Endothelial cell of umbilical vein (primary cell): ENCODE measurements at regions not wholly inside any gene's neighbourhood (a gene's known extent, or its start where the extent isn't known, plus 50 kb on each side); places are given as distances from the start of the nearest gene placed in this dataset.

ENCODE experiments used
- BruUV-seq: library from RNA; stranded (reverse); fragments of 400-500 nt; replicated peaks from 2 replicates; lab custom pipeline; 2021; lab: Mats Ljungman, UMichigan
- CTCF ChIA-PET: fragments of 300-600, 350-600 bp; sonication (Branson Sonifier 250); formaldehyde crosslinking; loops from one replicate; lab custom pipeline; 2021; ENCODE audit warnings: antibody characterized with exemption, inconsistent platforms; lab: Charles Lee
- POLR2A ChIA-PET: fragments of 300-600, 350-600 bp; sonication (Branson Sonifier 250); formaldehyde crosslinking; loops from one replicate; lab custom pipeline; 2021; ENCODE audit warnings: antibody characterized with exemption, inconsistent platforms; lab: Charles Lee
- DNase-seq: peaks from one replicate; pipeline ENCODE4 v3.0.0-alpha.2; 2011; ENCODE audit warnings: low read depth, low spot score
- FAIRE-seq: peaks from 2 replicates; lab custom pipeline; 2011; peaks lifted over from hg19 to GRCh38; lab: Jason Lieb, UNC
- H2AFZ ChIP-seq: 2 replicates; pipeline ENCODE4 v1.6.0; 2012; ENCODE audit warnings: low read depth, low read length, control low read depth, inconsistent platforms
- H3K27ac ChIP-seq: 2 replicates; pipeline ENCODE4 v1.5.1; 2011; ENCODE audit warnings: low read depth, mild to moderate bottlenecking, control low read depth, low read length, moderate library complexity; ENCODE audit not compliant: insufficient read depth
- H3K27me3 ChIP-seq, 2 experiments: 2 replicates each; pipeline versions ENCODE4 v1.6.0 to v1.6.1; 2011; ENCODE audit warnings: low read length in 2 of 2, mixed read lengths in 1 of 2; ENCODE audit not compliant: control insufficient read depth in 2 of 2, insufficient read depth in 2 of 2
- H3K36me3 ChIP-seq, 2 experiments: 2 replicates in 1 of 2; 3 replicates in 1 of 2; pipeline ENCODE4 v1.5.1; 2011; ENCODE audit warnings: low read length in 2 of 2, mild to moderate bottlenecking in 1 of 2, moderate library complexity in 1 of 2; ENCODE audit not compliant: control insufficient read depth in 2 of 2, insufficient read depth in 2 of 2; ENCODE audit errors: extremely low read depth in 1 of 2
- H3K4me1 ChIP-seq: 3 replicates; pipeline ENCODE4 v1.5.1; 2011; ENCODE audit warnings: mild to moderate bottlenecking, low read length; ENCODE audit not compliant: control insufficient read depth, insufficient read depth; ENCODE audit errors: extremely low read depth
- H3K4me2 ChIP-seq: 2 replicates; pipeline ENCODE4 v1.6.1; 2011; ENCODE audit warnings: low read length, control low read depth, mixed read lengths; ENCODE audit not compliant: insufficient read depth
- H3K4me3 ChIP-seq, 3 experiments: fragments of 200-600 bp in 1 of 3; sonication (generic), shearing (Covaris generic) in 1 of 3; replicated peaks in 1 of 3; 2 replicates each; pipeline ENCODE4 v1.5.1; 2011 to 2016; ENCODE audit warnings: control low read depth in 3 of 3, low read length in 3 of 3, mild to moderate bottlenecking in 2 of 3, inconsistent platforms in 1 of 3, low read depth in 1 of 3, moderate library complexity in 1 of 3; ENCODE audit not compliant: insufficient read depth in 1 of 3
- H3K79me2 ChIP-seq: 2 replicates; pipeline ENCODE4 v1.6.0; 2012; ENCODE audit warnings: low read length, inconsistent platforms; ENCODE audit not compliant: control insufficient read depth, insufficient read depth
- H3K9ac ChIP-seq: replicated peaks from 2 replicates; pipeline ENCODE3; 2011; ENCODE audit warnings: low read length, control low read depth; ENCODE audit not compliant: insufficient read depth; ENCODE audit errors: extremely low read depth
- H3K9me1 ChIP-seq: replicated peaks from 3 replicates; pipeline ENCODE4 v1.6.0; 2011; ENCODE audit warnings: mild to moderate bottlenecking, low read length; ENCODE audit not compliant: control insufficient read depth, insufficient read depth; ENCODE audit errors: extremely low read depth
- H3K9me3 ChIP-seq: replicated peaks from 2 replicates; pipeline ENCODE4 v1.5.1; 2012; ENCODE audit warnings: low read length, inconsistent platforms; ENCODE audit not compliant: control insufficient read depth, insufficient read depth
- H4K20me1 ChIP-seq: replicated peaks from 2 replicates; pipeline ENCODE3; 2011; ENCODE audit warnings: mild to moderate bottlenecking, low read length; ENCODE audit not compliant: control insufficient read depth, insufficient read depth; ENCODE audit errors: extremely low read depth
- CTCF ChIP-seq, 2 donors: IDR thresholded peaks; 1 replicate in 1 of 2; 2 replicates in 1 of 2; pipeline ENCODE4 v1.5.1; 2011; ENCODE audit warnings: low read length in 2 of 2, mild to moderate bottlenecking in 2 of 2, moderate library complexity in 2 of 2, control low read depth in 1 of 2, inconsistent platforms in 1 of 2, low read depth in 1 of 2; ENCODE audit not compliant: insufficient read depth in 1 of 2; ENCODE audit errors: extremely low read depth in 1 of 2
- EZH2 ChIP-seq: IDR thresholded peaks from 2 replicates; pipeline ENCODE4 v1.6.1; 2012; ENCODE audit warnings: borderline replicate concordance, low read depth, mild to moderate bottlenecking, moderate library complexity, low read length, inconsistent platforms; ENCODE audit not compliant: severe bottlenecking
- FOS ChIP-seq: IDR thresholded peaks from 2 replicates; pipeline ENCODE4 v1.6.1; 2011; ENCODE audit warnings: mild to moderate bottlenecking, low read length, moderate library complexity, borderline replicate concordance; ENCODE audit not compliant: insufficient read depth
- GATA2 ChIP-seq: IDR thresholded peaks from 2 replicates; pipeline ENCODE4 v1.7.0; 2011; ENCODE audit warnings: low read depth, mild to moderate bottlenecking, moderate library complexity, mixed read lengths, low read length; ENCODE audit not compliant: insufficient read length, insufficient read depth
- JUN ChIP-seq: IDR thresholded peaks from 2 replicates; pipeline ENCODE4 v1.6.1; 2011; ENCODE audit warnings: borderline replicate concordance, low read depth; ENCODE audit not compliant: insufficient read length, insufficient read depth
- MYC ChIP-seq: IDR thresholded peaks from one replicate; pipeline ENCODE4 v1.6.1; 2011; ENCODE audit warnings: mild to moderate bottlenecking, low read depth, low read length
- POLR2A ChIP-seq: IDR thresholded peaks from 2 replicates; pipeline ENCODE4 v1.6.1; 2012; ENCODE audit warnings: low read depth, mild to moderate bottlenecking, control low read depth, low read length
- POLR2AphosphoS5 ChIP-seq: IDR thresholded peaks from 2 replicates; pipeline ENCODE4 v1.6.1; 2012; ENCODE audit warnings: low read depth, mild to moderate bottlenecking, control low read depth, low read length, moderate library complexity; ENCODE audit not compliant: insufficient read depth
- dilution Hi-C: fragments of 300-500 bp; cut with MboI; formaldehyde crosslinking; loops from one replicate; pipeline ENCODE4 v1.15.0; 2019; ENCODE audit warnings: low sequenced_read_pairs; ENCODE audit not compliant: extremely low pct_ligation_motif_present
- intact Hi-C: fragments of 100-400 bp; cut with micrococcal nuclease; formaldehyde crosslinking; loops from one replicate; pipeline ENCODE4 v1.10.0; 2022
- TF ChIP-seq, protein P1 (sequence below): IDR thresholded peaks from 2 replicates; pipeline ENCODE4 v1.6.1; 2011; ENCODE audit not compliant: insufficient read depth, insufficient read length

GRCh38 chr13:31955101-31955500 lies 76.5 kb upstream of the FRY start:
- intact Hi-C loops: no loop called here
- Histone ChIP-seq H4K20me1 (no peaks in the 10 kb centered on the region), H3K9ac (no peak overlapping the region), H3K9me1 (no peaks in the 10 kb centered on the region), H3K4me2 (no peak overlapping the region), H3K36me3 (no peaks in the 10 kb centered on the region), H3K27me3 (no peaks in the 10 kb centered on the region), H3K9me3 (no peaks in the 10 kb centered on the region), H3K4me1 (no peaks in the 10 kb centered on the region), H3K79me2 (no peaks in the 10 kb centered on the region), H2AFZ (no peak overlapping the region), H3K4me3 (no peak overlapping the region), H3K27ac (no peak overlapping the region)
- DNase-seq: no peak
- ChIA-PET POLR2A (no interaction called here), CTCF (interaction anchor here (1.0 kb wide), 1 partner anchor 45 kb away, joined by 5 read pairs; no protein-coding TSS in a partner anchor)
- no peak for TF ChIP-seq GATA2
- TF ChIP-seq, protein P1, sequence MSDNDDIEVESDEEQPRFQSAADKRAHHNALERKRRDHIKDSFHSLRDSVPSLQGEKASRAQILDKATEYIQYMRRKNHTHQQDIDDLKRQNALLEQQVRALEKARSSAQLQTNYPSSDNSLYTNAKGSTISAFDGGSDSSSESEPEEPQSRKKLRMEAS: no peak
- no peak for TF ChIP-seq CTCF (IDR thresholded peaks at IDR 0.05; ENCODE audit: extremely low read depth in 1 of 2, insufficient read depth in 1 of 2, low read depth in 1 of 2, low read length in 2 of 2)
- no TSS peak for BruUV-seq
- dilution Hi-C loops: no loop called here
- FAIRE-seq: no peak

DNA sequence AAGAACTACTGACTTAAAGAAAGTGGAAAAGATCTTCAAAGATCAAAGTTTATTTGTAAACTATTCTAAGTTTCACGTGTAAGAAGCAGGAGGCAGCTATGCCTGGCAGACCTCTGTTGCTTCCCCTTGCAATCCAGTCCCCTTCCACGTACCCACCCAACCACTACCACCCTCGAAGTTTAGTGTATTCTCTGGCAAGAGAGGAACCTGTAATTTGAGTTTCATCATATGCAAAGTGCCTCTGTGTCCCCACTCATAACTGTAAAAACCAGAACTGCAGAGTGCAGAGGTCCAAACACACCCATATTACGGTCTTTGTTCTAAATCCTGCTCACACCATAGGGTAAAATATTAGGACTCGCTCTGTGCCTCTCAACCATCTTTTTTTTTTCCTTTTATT lies 75.8 kb upstream of the FRY start:
- H4K20me1 ChIP-seq: no peaks in the 10 kb centered on the region
- dilution Hi-C loops (no loop called here), intact Hi-C loops (no loop called here)
- no peaks in the 10 kb centered on the region for H3K79me2 ChIP-seq
- H3K4me2 ChIP-seq: no peak overlapping the region
- no peak for FAIRE-seq
- ChIA-PET POLR2A (no interaction called here), CTCF (interaction anchor here (0.8 kb wide), 1 partner anchor 14 kb away, joined by 3 read pairs; no protein-coding TSS in a partner anchor)
- H3K36me3 ChIP-seq: no peaks in the 10 kb centered on the region
- no peaks in the 10 kb centered on the region for H3K27me3 ChIP-seq
- no TSS peak for BruUV-seq
- TF ChIP-seq JUN (no peak), POLR2AphosphoS5 (no peak), FOS (no peak), CTCF (IDR thresholded peaks at IDR 0.05; ENCODE audit: extremely low read depth in 1 of 2, insufficient read depth in 1 of 2, low read depth in 1 of 2, low read length in 2 of 2) (no peak), MYC (no peak), GATA2 (no peak), EZH2 (no peak), POLR2A (no peak)
- TF ChIP-seq, protein P1: no peak
- no peak overlapping the region for H3K4me3 ChIP-seq
- no peaks in the 10 kb centered on the region for H3K9me1 ChIP-seq
- H3K9me3 ChIP-seq: no peaks in the 10 kb centered on the region
- no peaks in the 10 kb centered on the region for H3K4me1 ChIP-seq
- H3K27ac ChIP-seq: no peak overlapping the region
- H2AFZ ChIP-seq: no peak overlapping the region
- DNase-seq: no peak
- no peak overlapping the region for H3K9ac ChIP-seq
